Hepatocyte (in vitro differentiated cells): ENCODE measurements at regions not wholly inside any gene's neighbourhood (a gene's known extent, or its start where the extent isn't known, plus 50 kb on each side); places are given as distances from the start of the nearest gene placed in this dataset.

Experiments
- DNase-seq: peaks from one replicate; pipeline ENCODE4 v3.0.0-alpha.2; 2016; ENCODE audit warnings: low spot score
- H2AFZ ChIP-seq: fragments of 200-600 bp; sonication (generic); 2 replicates; pipeline ENCODE4 v1.6.0; 2016; ENCODE audit warnings: antibody characterized with exemption, mild to moderate bottlenecking
- H3K27ac ChIP-seq: fragments of 200-600 bp; sonication (generic); 2 replicates; pipeline ENCODE4 v1.5.1; 2016; ENCODE audit warnings: mild to moderate bottlenecking
- H3K27me3 ChIP-seq: fragments of 200-600 bp; sonication (generic); 2 replicates; pipeline ENCODE4 v1.6.1; 2016
- H3K36me3 ChIP-seq: fragments of 200-600 bp; sonication (generic); replicated peaks from 2 replicates; pipeline ENCODE4 v1.5.1; 2016; ENCODE audit warnings: low read depth; ENCODE audit not compliant: insufficient read depth
- H3K4me1 ChIP-seq: fragments of 200-600 bp; sonication (generic); 2 replicates; pipeline ENCODE4 v1.5.1; 2016; ENCODE audit warnings: mild to moderate bottlenecking, moderate library complexity; ENCODE audit not compliant: insufficient read depth
- H3K4me2 ChIP-seq: fragments of 200-600 bp; sonication (generic); 2 replicates; pipeline ENCODE4 v1.6.0; 2016
- H3K4me3 ChIP-seq: fragments of 200-600 bp; sonication (generic); 2 replicates; pipeline ENCODE4 v1.5.1; 2016; ENCODE audit warnings: mild to moderate bottlenecking
- H3K79me2 ChIP-seq: fragments of 200-600 bp; sonication (generic); 2 replicates; pipeline ENCODE4 v1.6.0; 2017; ENCODE audit warnings: mild to moderate bottlenecking
- H3K9me2 ChIP-seq: fragments of 200-600 bp; sonication (generic); replicated peaks from 2 replicates; pipeline ENCODE4 v1.6.0; 2017; ENCODE audit warnings: mild to moderate bottlenecking; ENCODE audit not compliant: insufficient read depth
- H3K9me3 ChIP-seq: fragments of 200-600 bp; sonication (generic); 2 replicates; pipeline ENCODE4 v1.5.1; 2016; ENCODE audit warnings: low read depth, mild to moderate bottlenecking
- H4K20me1 ChIP-seq: fragments of 200-600 bp; sonication (generic); 2 replicates; pipeline ENCODE4 v1.6.0; 2016; ENCODE audit warnings: mild to moderate bottlenecking; ENCODE audit not compliant: insufficient read depth, poor library complexity, severe bottlenecking
- EZH2 ChIP-seq: fragments of 200-600 bp; sonication (generic); IDR thresholded peaks from 2 replicates; pipeline ENCODE4 v1.6.1; 2016; ENCODE audit warnings: antibody characterized with exemption, mild to moderate bottlenecking, borderline replicate concordance
- EZH2phosphoT487 ChIP-seq: fragments of 200-600 bp; sonication (generic); IDR thresholded peaks from one replicate; pipeline ENCODE4 v1.6.1; 2018; ENCODE audit warnings: antibody characterized with exemption, mild to moderate bottlenecking, low read depth, moderate library complexity; ENCODE audit not compliant: unreplicated experiment, severe bottlenecking
- WGBS: methylation state at CpG from one replicate; pipeline ENCODE4 v1.1.6; 2016; ENCODE audit warnings: low lambda C conversion rate; ENCODE audit errors: missing lambda C conversion rate; 5-methylcytosine and 5-hydroxymethylcytosine counted together
- TF ChIP-seq, protein P1 (sequence below): fragments of 200-600 bp; sonication (generic); IDR thresholded peaks from 2 replicates; pipeline ENCODE4 v1.5.1; 2016; ENCODE audit warnings: antibody characterized with exemption, mild to moderate bottlenecking; ENCODE audit not compliant: poor library complexity

DNA sequence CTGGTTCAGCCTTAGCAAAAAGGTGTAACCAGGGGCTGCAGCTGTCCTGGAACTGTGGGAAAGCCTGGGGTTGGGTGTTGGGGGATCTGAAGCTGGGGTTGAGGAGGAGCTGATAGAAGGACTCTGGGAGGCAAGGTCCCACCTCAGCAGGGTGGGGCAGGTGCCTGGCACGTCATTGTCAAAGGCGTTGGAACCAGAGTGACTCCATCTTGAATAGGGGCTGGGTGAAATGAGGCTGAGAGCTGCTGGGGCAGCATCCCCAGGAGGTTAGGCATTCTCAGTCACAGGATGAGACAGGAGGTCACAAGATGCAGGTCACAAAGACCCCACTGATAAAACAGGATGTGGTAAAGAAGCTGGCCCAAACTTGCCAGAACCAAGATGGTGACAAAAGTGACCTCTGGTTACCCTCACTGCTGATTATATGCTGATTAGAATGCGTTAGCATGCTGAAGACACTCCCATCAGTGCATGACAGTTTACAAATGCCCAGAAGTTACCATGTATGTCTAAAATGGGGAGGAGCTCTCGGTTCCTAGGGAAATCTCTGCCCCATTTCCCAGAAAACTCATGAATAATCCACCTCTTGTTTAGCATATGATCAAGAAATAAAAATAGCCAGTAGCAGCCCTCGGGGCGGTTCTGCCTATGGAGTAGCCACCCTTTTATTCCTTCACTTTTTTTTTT is 85.4 kb downstream of the IER5 start:
- no peak for DNase-seq
- no peak overlapping the region for H3K27ac ChIP-seq
- H3K9me2 ChIP-seq: no peaks in the 10 kb centered on the region
- no peaks in the 10 kb centered on the region for H4K20me1 ChIP-seq
- no peaks in the 10 kb centered on the region for H3K9me3 ChIP-seq
- WGBS: 79% methylated on average over 6 of the region's 6 CpGs
- H3K4me3 ChIP-seq: no peak overlapping the region
- H3K36me3 ChIP-seq: no peaks in the 10 kb centered on the region
- H3K27me3 ChIP-seq: no peaks in the 10 kb centered on the region
- H3K4me1 ChIP-seq: peaks cover 8% of the 10 kb centered on the region
- no peaks in the 10 kb centered on the region for H3K79me2 ChIP-seq
- H2AFZ ChIP-seq: no peak overlapping the region
- H3K4me2 ChIP-seq: no peak overlapping the region
- TF ChIP-seq, protein P1, sequence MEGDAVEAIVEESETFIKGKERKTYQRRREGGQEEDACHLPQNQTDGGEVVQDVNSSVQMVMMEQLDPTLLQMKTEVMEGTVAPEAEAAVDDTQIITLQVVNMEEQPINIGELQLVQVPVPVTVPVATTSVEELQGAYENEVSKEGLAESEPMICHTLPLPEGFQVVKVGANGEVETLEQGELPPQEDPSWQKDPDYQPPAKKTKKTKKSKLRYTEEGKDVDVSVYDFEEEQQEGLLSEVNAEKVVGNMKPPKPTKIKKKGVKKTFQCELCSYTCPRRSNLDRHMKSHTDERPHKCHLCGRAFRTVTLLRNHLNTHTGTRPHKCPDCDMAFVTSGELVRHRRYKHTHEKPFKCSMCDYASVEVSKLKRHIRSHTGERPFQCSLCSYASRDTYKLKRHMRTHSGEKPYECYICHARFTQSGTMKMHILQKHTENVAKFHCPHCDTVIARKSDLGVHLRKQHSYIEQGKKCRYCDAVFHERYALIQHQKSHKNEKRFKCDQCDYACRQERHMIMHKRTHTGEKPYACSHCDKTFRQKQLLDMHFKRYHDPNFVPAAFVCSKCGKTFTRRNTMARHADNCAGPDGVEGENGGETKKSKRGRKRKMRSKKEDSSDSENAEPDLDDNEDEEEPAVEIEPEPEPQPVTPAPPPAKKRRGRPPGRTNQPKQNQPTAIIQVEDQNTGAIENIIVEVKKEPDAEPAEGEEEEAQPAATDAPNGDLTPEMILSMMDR: no peak
- TF ChIP-seq EZH2phosphoT487: no peak
- TF ChIP-seq EZH2: no peak

DNA sequence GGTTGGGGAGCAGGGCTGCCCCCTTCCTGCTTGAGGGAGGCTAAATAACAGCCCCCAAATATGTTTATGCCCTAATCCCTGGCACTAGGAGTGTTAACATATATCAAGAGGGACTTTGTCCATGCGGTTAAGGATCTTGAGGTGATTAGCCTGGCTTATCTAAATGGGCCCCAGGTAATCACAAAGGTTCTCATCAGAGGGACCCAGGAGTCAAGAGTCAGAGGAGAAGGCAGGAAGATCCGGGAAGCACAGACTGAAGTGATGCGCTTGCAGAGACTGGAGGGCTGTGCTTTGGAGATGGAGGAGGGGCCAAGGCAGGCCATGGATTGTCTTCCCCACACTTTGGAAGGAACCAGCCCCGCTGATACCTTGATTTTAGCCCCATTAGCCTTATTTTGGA is 86.4 kb downstream of the IER5 start:
- Histone ChIP-seq H3K36me3 (no peaks in the 10 kb centered on the region), H3K9me2 (no peaks in the 10 kb centered on the region), H3K9me3 (no peaks in the 10 kb centered on the region), H3K79me2 (no peaks in the 10 kb centered on the region), H4K20me1 (no peaks in the 10 kb centered on the region), H3K4me2 (no peak overlapping the region), H3K4me3 (no peak overlapping the region), H3K27ac (peak overlapping the region; percentile 51), H2AFZ (no peak overlapping the region), H3K4me1 (peaks cover 14% of the 10 kb centered on the region), H3K27me3 (no peaks in the 10 kb centered on the region)
- WGBS: 66% methylated on average over 4 of the region's 4 CpGs
- no peak for TF ChIP-seq EZH2phosphoT487
- TF ChIP-seq EZH2: no peak
- TF ChIP-seq, protein P1: no peak
- DNase-seq: no peak

DNA sequence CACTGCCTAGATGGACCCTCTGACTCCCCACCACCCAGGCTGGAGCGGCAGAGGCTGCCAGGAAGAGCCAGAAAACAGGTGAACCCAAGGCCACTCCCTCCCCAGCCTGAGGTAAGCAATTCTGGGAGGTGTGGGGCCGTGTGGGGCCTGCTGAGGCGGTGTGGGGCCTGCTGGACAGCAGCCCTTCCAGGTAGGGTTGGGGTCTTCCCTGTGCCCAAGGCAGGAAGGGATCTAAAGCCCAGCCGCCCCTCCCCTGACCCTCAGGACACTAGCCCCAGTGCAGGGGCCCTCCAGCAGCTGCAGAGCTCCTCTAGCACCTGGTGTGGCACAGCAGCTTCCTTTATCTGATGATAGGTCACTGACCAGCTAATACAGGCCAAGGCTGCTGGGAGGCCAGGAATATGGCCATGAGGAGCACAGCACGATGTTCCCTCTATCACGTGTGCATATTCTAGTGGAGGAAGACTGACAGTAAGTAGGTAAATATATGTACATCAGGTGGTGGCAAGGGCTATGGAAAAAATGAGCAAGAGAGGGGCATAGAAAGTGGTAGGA is 86.9 kb downstream of the IER5 start:
- no peaks in the 10 kb centered on the region for H3K9me3 ChIP-seq
- H2AFZ ChIP-seq: no peak overlapping the region
- no peaks in the 10 kb centered on the region for H3K36me3 ChIP-seq
- no peaks in the 10 kb centered on the region for H3K27me3 ChIP-seq
- DNase-seq: no peak
- H3K79me2 ChIP-seq: no peaks in the 10 kb centered on the region
- TF ChIP-seq EZH2: no peak
- TF ChIP-seq, protein P1: no peak
- TF ChIP-seq EZH2phosphoT487: no peak
- no peaks in the 10 kb centered on the region for H4K20me1 ChIP-seq
- H3K4me1 ChIP-seq: peaks cover 20% of the 10 kb centered on the region
- H3K27ac ChIP-seq: peak overlapping the region; percentile 51
- H3K4me3 ChIP-seq: no peak overlapping the region
- H3K4me2 ChIP-seq: no peak overlapping the region
- 77% methylated on average over 6 of the region's 6 CpGs for WGBS
- no peaks in the 10 kb centered on the region for H3K9me2 ChIP-seq
